Pancreas (tissue), 10 donors: ENCODE measurements at regions not wholly inside any gene's neighbourhood (a gene's known extent, or its start where the extent isn't known, plus 50 kb on each side); places are given as distances from the start of the nearest gene placed in this dataset.

Source experiments
- ATAC-seq, 4 donors: fragments of 200-7000 bp; cut with Tn5 transposase; one replicate each; pipeline versions ENCODE4 v1.8.0 to v1.9.1; 2020; ENCODE audit warnings: mild to moderate bottlenecking in 4 of 4, moderate library complexity in 4 of 4
- DNase-seq, 6 donors: peaks; one replicate each; pipeline ENCODE4 v3.0.0-alpha.2; 2020
- FAIRE-seq: peaks from 2 replicates; lab custom pipeline; 2012; peaks lifted over from hg19 to GRCh38; lab: Jason Lieb, UNC
- H3K27ac ChIP-seq, 4 donors: fragments of 200-600 bp; sonication (generic); 1 replicate in 3 of 4; 2 replicates in 1 of 4; pipeline versions ENCODE4 v1.5.0 to v1.8.0; 2020
- H3K27me3 ChIP-seq, 4 donors: fragments of 200-600 bp; one replicate each; pipeline ENCODE4 v1.8.0; 2021
- H3K36me3 ChIP-seq, 3 donors: fragments of 200-600 bp; sonication (generic) in 1 of 3; one replicate each; pipeline versions ENCODE4 v1.5.0 to v1.8.0; 2020 to 2021
- H3K4me1 ChIP-seq, 3 donors: fragments of 200-600 bp; one replicate each; pipeline ENCODE4 v1.8.0; 2021
- H3K4me3 ChIP-seq, 4 donors: fragments of 200-600 bp; sonication (generic) in 2 of 4; one replicate each; pipeline versions ENCODE4 v1.5.0 to v1.8.0; 2020 to 2021
- H3K9me3 ChIP-seq, 4 donors: fragments of 200-600 bp; one replicate each; pipeline ENCODE4 v1.8.0; 2021
- CTCF ChIP-seq, 4 donors: fragments of 200-600 bp; sonication (generic) in 3 of 4; IDR thresholded peaks; one replicate each; pipeline versions ENCODE4 v1.5.0 to v1.8.0; 2021; ENCODE audit warnings: antibody characterized with exemption in 4 of 4
- WGBS, 2 donors: extraction: QIAGEN DNeasy Blood & Tissue Kit; methylation state at CpG; one replicate each; pipeline ENCODE4 v1.1.7; 2013; 5-methylcytosine and 5-hydroxymethylcytosine counted together
- intact Hi-C, 3 donors: fragments of 100-400 bp; cut with DNase I; formaldehyde crosslinking; loops; one replicate each; pipeline versions ENCODE4 v1.11.1 to v1.14.2; 2022
- donor health status: healthy with polysubstance abuse.
- donor health status: DM: no; HTN: no; CAD: no; lungs with moderate emphysema.
- donor health status: DM: no; HTN: no; CAD: no.
- donor health status: control.
- donor health status: control.
- donor health status: Bipolar disorder and iron deficiency.
- donor health status: DM: yes; HTN: yes; CAD: no.
- donor health status: DM: no; HTN: no; CAD: no.
- donor health status: DM: no; HTN: no; CAD: no.
- donor health status: DM: yes; HTN: yes; CAD: no.

GRCh38 chr3:24781454-24781853, 286.8 kb upstream of the THRB start:
- H3K27ac ChIP-seq: no peak overlapping the region
- FAIRE-seq (no peak), ATAC-seq (no peak), DNase-seq (no peak)
- H3K9me3 ChIP-seq: no peaks in the 10 kb centered on the region
- intact Hi-C loops: no loop called here
- H3K4me3 ChIP-seq: no peak overlapping the region
- H3K36me3 ChIP-seq: no peaks in the 10 kb centered on the region
- no peaks in the 10 kb centered on the region for H3K27me3 ChIP-seq
- WGBS, 2 donors: 72 to 81% methylated on average over 3 of the region's 3 CpGs
- no peak for TF ChIP-seq CTCF (IDR thresholded peaks at IDR 0.05)
- H3K4me1 ChIP-seq: no peaks in the 10 kb centered on the region

- DNase-seq: peak in 1 of 6 donors; percentile 28
- 36 to 43% methylated on average over 5 of the region's 5 CpGs for WGBS, 2 donors
- Histone ChIP-seq H3K36me3 (no peaks in the 10 kb centered on the region), H3K9me3 (no peaks in the 10 kb centered on the region), H3K4me3 (no peak overlapping the region), H3K27ac (no peak overlapping the region), H3K4me1 (no peaks in the 10 kb centered on the region), H3K27me3 (no peaks in the 10 kb centered on the region)
- ATAC-seq: no peak
- TF ChIP-seq CTCF (IDR thresholded peaks at IDR 0.05): no peak
- FAIRE-seq: no peak
- intact Hi-C loops: no loop called here
Observed at GRCh38 chr3:24793896-24794295, 299.2 kb upstream of the THRB start.

GRCh38 chr3:24802614-24803013, 308.0 kb upstream of the THRB start:
- intact Hi-C loops: no loop called here
- Histone ChIP-seq H3K9me3 (no peaks in the 10 kb centered on the region), H3K27me3 (no peaks in the 10 kb centered on the region), H3K4me3 (no peak overlapping the region), H3K4me1 (no peaks in the 10 kb centered on the region), H3K27ac (no peak overlapping the region), H3K36me3 (no peaks in the 10 kb centered on the region)
- no peak for DNase-seq
- no peak for TF ChIP-seq CTCF (IDR thresholded peaks at IDR 0.05)
- no peak for ATAC-seq
- 65 to 84% methylated on average over 2 of the region's 2 CpGs for WGBS, 2 donors
- no peak for FAIRE-seq

GRCh38 chr3:24804095-24804494, 309.4 kb upstream of the THRB start:
- no peak for TF ChIP-seq CTCF (IDR thresholded peaks at IDR 0.05)
- Histone ChIP-seq H3K36me3 (no peaks in the 10 kb centered on the region), H3K27me3 (no peaks in the 10 kb centered on the region), H3K9me3 (no peaks in the 10 kb centered on the region), H3K4me1 (no peaks in the 10 kb centered on the region), H3K4me3 (no peak overlapping the region), H3K27ac (no peak overlapping the region)
- ATAC-seq (no peak), DNase-seq (no peak), FAIRE-seq (no peak)
- WGBS, 2 donors: 73 to 85% methylated on average over 1 of the region's 1 CpG
- intact Hi-C loops: no loop called here

GRCh38 chr3:24810881-24811280, 316.2 kb upstream of the THRB start:
- intact Hi-C loops: no loop called here
- H3K27ac ChIP-seq: no peak overlapping the region

More at GRCh38 chr3:24810881-24811280, 316.2 kb upstream of the THRB start:
- DNase-seq: no peak
- no peaks in the 10 kb centered on the region for H3K9me3 ChIP-seq
- no peak overlapping the region for H3K4me3 ChIP-seq
- no peaks in the 10 kb centered on the region for H3K36me3 ChIP-seq
- H3K4me1 ChIP-seq: no peaks in the 10 kb centered on the region
- no peak for FAIRE-seq
- TF ChIP-seq CTCF (IDR thresholded peaks at IDR 0.05): no peak
- 36 to 37% methylated on average over 5 of the region's 5 CpGs for WGBS, 2 donors
- ATAC-seq: no peak
- peaks cover 0 to 5% (median 0%) of the 10 kb centered on the region in 4 donors for H3K27me3 ChIP-seq
